Suprapubic skin (tissue), 4 donors: ENCODE measurements at regions not wholly inside any gene's neighbourhood (a gene's known extent, or its start where the extent isn't known, plus 50 kb on each side); places are given as distances from the start of the nearest gene placed in this dataset.

ENCODE experiments used
- CTCF ChIP-seq, 2 donors: fragments of 200-600 bp in 1 of 2; fragments of 450-650 bp in 1 of 2; sonication (generic) in 1 of 2; IDR thresholded peaks; one replicate each; pipeline ENCODE4 v1.5.1; 2016 to 2019; ENCODE audit warnings: antibody characterized with exemption in 2 of 2, mild to moderate bottlenecking in 1 of 2, moderate library complexity in 1 of 2
- EP300 ChIP-seq: sonication (generic); formaldehyde crosslinking; IDR thresholded peaks from one replicate; pipeline ENCODE4 v1.6.1; 2017; ENCODE audit warnings: antibody characterized with exemption
- POLR2AphosphoS5 ChIP-seq, 3 donors: sonication (generic); formaldehyde crosslinking; IDR thresholded peaks; one replicate each; pipeline ENCODE4 v1.6.1; 2017; ENCODE audit warnings: antibody characterized with exemption in 3 of 3

GRCh38 chr7:16261654-16262053 is 159.7 kb downstream of the CRPPA start:
- TF ChIP-seq POLR2AphosphoS5 (IDR thresholded peaks at IDR 0.05) (no peak), CTCF (IDR thresholded peaks at IDR 0.05) (no peak), EP300 (no peak)
